GM18861 (cell line): ENCODE measurements at regions not wholly inside any gene's neighbourhood (a gene's known extent, or its start where the extent isn't known, plus 50 kb on each side); places are given as distances from the start of the nearest gene placed in this dataset.

ENCODE experiments used
- ATAC-seq: cut with Tn5 transposase; IDR thresholded peaks from one replicate; pipeline ENCODE4 v1.9.1; 2021; ENCODE audit not compliant: unreplicated experiment

GRCh38 chr22:48945621-48946458, 881.8 kb downstream of the BRD1 start:
- ATAC-seq: no peak

GRCh38 chr22:48944751-48945620, 882.7 kb downstream of the BRD1 start:
- no peak for ATAC-seq

DNA sequence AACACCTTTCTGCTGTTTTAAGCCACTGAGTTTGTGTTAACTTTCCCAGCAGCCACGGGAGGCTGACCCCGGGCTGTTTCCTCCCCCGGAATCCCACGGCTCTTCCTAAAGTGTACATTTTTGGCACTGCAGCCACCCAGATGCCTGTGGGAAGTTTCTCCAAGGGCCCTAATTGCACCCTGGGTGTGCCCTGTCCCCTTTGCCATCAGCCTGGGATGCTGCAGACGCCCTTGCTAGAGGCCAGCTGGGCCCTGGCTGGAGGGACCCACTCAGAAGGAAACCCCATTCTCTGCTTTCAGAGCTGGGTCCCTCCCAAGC, 883.3 kb downstream of the BRD1 start:
- ATAC-seq: no peak

GRCh38 chr22:48943567-48944432, 883.9 kb downstream of the BRD1 start:
- no peak for ATAC-seq

GRCh38 chr22:48942698-48943566, 884.7 kb downstream of the BRD1 start:
- ATAC-seq: no peak

GRCh38 chr22:48941903-48942575, 885.6 kb downstream of the BRD1 start:
- ATAC-seq: no peak

- no peak for ATAC-seq
These were observed 886.4 kb downstream of the BRD1 start for GRCh38 chr22:48941033-48941902.

GRCh38 chr22:48940266-48941032, 887.2 kb downstream of the BRD1 start:
- no peak for ATAC-seq

GRCh38 chr22:48939441-48940265, 888.0 kb downstream of the BRD1 start:
- no peak for ATAC-seq

DNA sequence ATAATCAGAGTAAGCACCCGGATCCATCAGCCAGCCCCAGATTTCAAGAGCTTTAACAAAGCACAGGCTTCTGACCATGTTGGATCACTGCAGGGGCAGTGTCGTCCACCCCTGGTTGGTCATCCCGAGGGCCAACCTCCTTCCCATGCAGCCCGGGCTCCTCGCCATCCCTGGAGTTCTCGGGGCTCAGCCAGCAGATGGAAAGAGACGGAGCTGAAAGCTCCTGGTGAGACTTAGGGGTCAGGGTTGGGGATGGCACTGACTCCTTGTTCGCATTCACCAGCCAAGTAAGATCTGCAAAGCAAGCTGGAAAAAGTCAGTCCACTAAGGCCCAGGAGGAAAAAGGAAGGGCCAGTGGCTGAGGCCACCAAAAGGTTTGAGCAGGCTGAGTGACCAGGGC, 888.9 kb downstream of the BRD1 start:
- no peak for ATAC-seq

DNA sequence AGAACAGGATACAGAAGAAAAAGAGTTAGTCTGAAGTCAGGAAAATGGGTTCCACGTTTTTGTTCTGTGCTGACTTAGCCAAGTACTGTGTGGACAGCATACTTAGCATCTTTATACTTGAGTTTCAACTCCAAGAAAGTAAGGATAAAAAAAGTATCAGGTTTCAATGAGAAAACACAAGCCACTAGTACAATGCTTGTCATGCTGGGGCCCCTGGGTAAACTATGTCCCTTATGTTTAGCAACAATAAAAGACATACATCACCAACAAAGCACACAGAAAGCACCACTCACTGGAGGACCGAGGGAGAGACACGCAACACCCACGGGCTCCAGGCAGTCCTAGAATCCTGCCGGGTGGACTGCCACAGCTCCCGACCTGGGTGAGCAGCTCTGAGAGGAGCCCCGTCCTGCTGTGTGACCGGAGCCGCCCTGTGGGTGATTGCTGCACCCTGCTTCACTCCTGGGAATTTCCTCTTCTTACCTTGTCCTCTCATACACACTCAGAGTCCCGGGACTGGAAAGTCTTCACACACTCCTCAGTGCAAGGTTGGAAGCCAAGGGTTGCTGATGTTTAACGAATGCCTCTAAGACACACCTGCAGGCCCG, 890.5 kb downstream of the BRD1 start:
- no peak for ATAC-seq

DNA sequence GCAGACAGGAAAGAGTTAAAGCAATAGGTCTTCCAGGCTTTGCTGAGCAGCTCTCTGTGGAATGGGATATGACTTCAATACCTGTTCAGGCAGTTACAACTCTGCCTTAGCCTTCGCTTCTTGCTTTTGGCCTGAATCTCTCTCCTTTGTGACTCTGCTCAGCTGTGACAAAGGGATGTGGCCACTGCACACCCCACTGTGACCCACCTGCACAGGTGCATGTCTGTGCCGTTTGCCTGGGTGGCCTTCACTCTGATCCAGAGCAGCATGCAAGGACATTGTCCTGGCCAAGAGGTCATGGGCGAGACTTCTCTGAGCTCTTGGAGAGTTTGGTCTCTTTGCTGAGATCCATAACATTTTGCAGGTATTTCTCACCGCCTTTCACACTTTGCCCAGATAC, 891.3 kb downstream of the BRD1 start:
- no peak for ATAC-seq

GRCh38 chr22:48934446-48934845, 893.2 kb downstream of the BRD1 start:
- no peak for ATAC-seq

DNA sequence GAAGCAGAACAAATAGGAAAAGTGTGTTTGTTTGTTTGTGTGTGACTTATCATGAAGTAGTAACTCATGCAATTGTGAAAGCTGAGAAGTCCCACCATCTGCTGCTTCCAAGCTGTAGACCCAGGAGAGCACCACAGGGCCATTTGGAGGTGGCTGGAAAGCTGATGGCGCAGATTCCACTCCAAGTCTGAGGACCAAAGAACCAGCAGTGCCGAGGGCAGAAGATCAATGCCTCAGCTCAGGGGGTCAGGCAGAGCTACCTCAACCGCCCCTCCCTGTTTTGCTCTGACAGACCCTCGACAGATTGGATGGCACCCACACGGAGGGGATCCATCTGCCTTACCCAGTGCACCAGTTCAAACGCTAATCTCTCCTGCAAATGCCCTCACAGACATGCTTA, 896.2 kb downstream of the BRD1 start:
- ATAC-seq: no peak

- no peak for ATAC-seq
These were observed 898.3 kb downstream of the BRD1 start for GRCh38 chr22:48929276-48929790.

- no peak for ATAC-seq
These were observed 900.1 kb downstream of the BRD1 start for GRCh38 chr22:48927591-48927990.

DNA sequence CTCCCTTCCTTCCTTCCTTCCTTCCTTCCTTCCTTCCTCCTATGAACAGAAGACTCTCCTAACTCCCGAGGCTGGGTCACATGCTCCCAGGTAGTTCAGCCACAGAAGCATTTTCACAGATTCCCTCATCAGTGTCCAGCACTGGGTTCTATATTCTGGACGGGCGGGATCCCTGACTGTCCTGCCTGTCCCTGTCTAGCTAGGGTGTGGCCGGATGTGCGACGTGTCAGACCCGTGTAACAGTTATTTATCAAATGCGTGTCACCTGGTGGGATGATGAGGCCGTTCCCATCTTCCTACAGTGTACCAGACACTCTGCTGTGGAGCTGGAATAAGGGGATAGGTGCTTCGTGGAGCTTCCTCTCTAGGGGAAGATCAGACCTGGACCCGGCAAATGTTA, 901.0 kb downstream of the BRD1 start:
- ATAC-seq: no peak
